ENCODE measurements at regions not wholly inside any gene's neighbourhood (a gene's known extent, or its start where the extent isn't known, plus 50 kb on each side); places are given as distances from the start of the nearest gene placed in this dataset.

DNA sequence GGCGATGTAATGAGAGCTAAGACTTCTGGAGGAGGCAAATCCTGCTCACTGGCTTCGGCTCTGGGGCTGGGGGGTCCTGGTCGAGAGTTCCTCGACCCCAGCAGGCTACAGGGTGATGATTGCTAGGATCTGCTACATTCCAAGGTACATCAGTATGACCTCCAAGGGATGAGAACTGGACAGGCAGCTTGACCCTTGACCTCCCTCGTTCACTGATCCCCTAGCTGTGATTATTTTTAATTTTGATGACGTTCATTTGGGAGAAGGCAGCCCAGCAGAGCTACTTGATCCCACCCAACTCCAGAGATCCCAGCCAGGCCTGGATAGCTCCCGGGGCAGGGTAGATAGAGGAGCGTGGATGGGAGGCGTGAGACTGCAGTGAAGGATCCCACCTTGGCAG, 242.3 kb downstream of the MAF start:
- H2AK5ac ChIP-seq (ENCODE audit: low read depth, low read length) = no peak overlapping the region
- ChIA-PET CTCF (no interaction called here), POLR2A (ENCODE audit: unreplicated experiment) (no interaction called here)
- no peak overlapping the region for H3K27ac ChIP-seq (ENCODE audit: insufficient read depth, low read length)
- H3K27me3 ChIP-seq (ENCODE audit: control insufficient read depth, insufficient read depth, low read length) = no peaks in the 10 kb centered on the region
- H3K36me3 ChIP-seq (ENCODE audit: control insufficient read depth, insufficient read depth, low read length) = no peaks in the 10 kb centered on the region
- in situ Hi-C loops (cut with MboI; ENCODE audit: low sequenced_read_pairs) (no loop called here), dilution Hi-C loops (cut with HindIII; ENCODE audit: low sequenced_read_pairs, unreplicated experiment) (no loop called here), intact Hi-C loops (cut with micrococcal nuclease) (no loop called here)
- H3K9me3 ChIP-seq (ENCODE audit: control insufficient read depth, insufficient read depth, low read length) = peaks cover 45% of the 10 kb centered on the region
- H3K14ac ChIP-seq (replicated peaks; ENCODE audit: low read depth, low read length) = no peak overlapping the region
- no peak overlapping the region for H3K23ac ChIP-seq (ENCODE audit: low read depth, low read length)
- H2BK120ac ChIP-seq (ENCODE audit: low read depth, low read length) = no peak overlapping the region
- no peak overlapping the region for H3K4ac ChIP-seq (ENCODE audit: low read depth, low read length)
- TF ChIP-seq MXI1 (IDR thresholded peaks at IDR 0.05; ENCODE audit: borderline replicate concordance, low read depth, low read length) (no peak), FOS (IDR thresholded peaks at IDR 0.05; ENCODE audit: low read depth, low read length) (no peak), NFE2L2 (IDR thresholded peaks at IDR 0.05; ENCODE audit: low read depth, low read length) (no peak), CEBPB (IDR thresholded peaks at IDR 0.05; ENCODE audit: low read depth, low read length) (no peak), CHD1 (IDR thresholded peaks at IDR 0.05; ENCODE audit: low read depth, low read length) (no peak)
- TF ChIP-seq, protein P1, sequence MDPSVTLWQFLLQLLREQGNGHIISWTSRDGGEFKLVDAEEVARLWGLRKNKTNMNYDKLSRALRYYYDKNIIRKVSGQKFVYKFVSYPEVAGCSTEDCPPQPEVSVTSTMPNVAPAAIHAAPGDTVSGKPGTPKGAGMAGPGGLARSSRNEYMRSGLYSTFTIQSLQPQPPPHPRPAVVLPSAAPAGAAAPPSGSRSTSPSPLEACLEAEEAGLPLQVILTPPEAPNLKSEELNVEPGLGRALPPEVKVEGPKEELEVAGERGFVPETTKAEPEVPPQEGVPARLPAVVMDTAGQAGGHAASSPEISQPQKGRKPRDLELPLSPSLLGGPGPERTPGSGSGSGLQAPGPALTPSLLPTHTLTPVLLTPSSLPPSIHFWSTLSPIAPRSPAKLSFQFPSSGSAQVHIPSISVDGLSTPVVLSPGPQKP (IDR thresholded peaks at IDR 0.05; ENCODE audit: borderline replicate concordance, low read depth, low read length) = no peak
- no peak for ATAC-seq (ENCODE audit: low read depth)
- H3K18ac ChIP-seq (ENCODE audit: low read depth, low read length) = no peak overlapping the region
- no peak overlapping the region for H2AFZ ChIP-seq (replicated peaks; ENCODE audit: low read length, poor library complexity)
- WGBS, 2 experiments (ENCODE audit: extremely low coverage in 2 of 2, insufficient read length in 1 of 2) = no CpG with 5 or more reads among the region's 9 CpGs
- H3K56ac ChIP-seq (ENCODE audit: extremely low read depth, insufficient read depth, low read length) = no peak overlapping the region
- no TSS peak for BruUV-seq (replicated peaks)
- no peak overlapping the region for H3K4me2 ChIP-seq (ENCODE audit: low read depth, low read length)
- no peaks in the 10 kb centered on the region for H3K4me1 ChIP-seq (ENCODE audit: control insufficient read depth, insufficient read depth, low read length)
- no peaks in the 10 kb centered on the region for H4K20me1 ChIP-seq (ENCODE audit: insufficient read depth, low read length)
- no peak overlapping the region for H2BK5ac ChIP-seq (ENCODE audit: low read depth, low read length, poor library complexity, severe bottlenecking)
- H2BK20ac ChIP-seq (ENCODE audit: low read depth, low read length) = no peak overlapping the region
- no peak overlapping the region for H3K9ac ChIP-seq (ENCODE audit: low read depth, low read length)
- DNase-seq = no peak
- H2BK15ac ChIP-seq (ENCODE audit: low read depth, low read length) = no peak overlapping the region
- H3K4me3 ChIP-seq (ENCODE audit: insufficient read depth, low read depth, low read length) = no peak overlapping the region
- H3K79me1 ChIP-seq (ENCODE audit: low read depth in 1 of 2, low read length in 2 of 2) = no peaks in the 10 kb centered on the region
- H2AK9ac ChIP-seq (replicated peaks; ENCODE audit: low read depth, low read length, poor library complexity) = no peak overlapping the region
- no peak overlapping the region for H4K91ac ChIP-seq (ENCODE audit: insufficient read depth, low read depth, low read length)
- no peak overlapping the region for H4K5ac ChIP-seq (ENCODE audit: low read depth, low read length)
- no peak overlapping the region for H4K8ac ChIP-seq (ENCODE audit: low read depth in 2 of 2, low read length in 2 of 2)
- H3K9me1 ChIP-seq (ENCODE audit: insufficient read depth, low read length) = no peaks in the 10 kb centered on the region
